ENCODE measurements at regions not wholly inside any gene's neighbourhood (a gene's known extent, or its start where the extent isn't known, plus 50 kb on each side); places are given as distances from the start of the nearest gene placed in this dataset.

DNA sequence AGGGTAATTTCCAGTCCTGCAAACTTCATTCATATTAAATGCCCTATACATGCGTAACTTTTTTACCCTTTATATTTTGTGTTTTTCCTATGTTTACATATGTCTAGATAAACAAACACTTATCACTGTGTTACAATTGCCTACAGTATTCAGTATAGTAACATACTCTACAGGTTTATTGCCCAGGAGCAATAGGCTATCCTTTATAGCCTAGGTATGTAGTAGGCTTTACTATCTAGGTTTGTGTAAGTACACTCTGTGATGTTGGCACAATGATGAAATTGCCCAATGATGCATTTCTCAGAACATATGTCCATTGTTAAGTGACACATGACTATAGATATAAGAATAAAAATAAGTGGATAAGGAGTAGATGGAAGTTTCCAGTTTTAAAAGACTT is 345.5 kb upstream of the C1orf87 start:
- no peaks in the 10 kb centered on the region for H3K36me3 ChIP-seq
- 99 to 100% methylated on average over 1 of the region's 1 CpG for WGBS, 2 donors
- no peaks in the 10 kb centered on the region for H3K9me3 ChIP-seq
- no peaks in the 10 kb centered on the region for H3K27me3 ChIP-seq
- TF ChIP-seq POLR2A (IDR thresholded peaks at IDR 0.05): no peak
- TF ChIP-seq, protein P1, sequence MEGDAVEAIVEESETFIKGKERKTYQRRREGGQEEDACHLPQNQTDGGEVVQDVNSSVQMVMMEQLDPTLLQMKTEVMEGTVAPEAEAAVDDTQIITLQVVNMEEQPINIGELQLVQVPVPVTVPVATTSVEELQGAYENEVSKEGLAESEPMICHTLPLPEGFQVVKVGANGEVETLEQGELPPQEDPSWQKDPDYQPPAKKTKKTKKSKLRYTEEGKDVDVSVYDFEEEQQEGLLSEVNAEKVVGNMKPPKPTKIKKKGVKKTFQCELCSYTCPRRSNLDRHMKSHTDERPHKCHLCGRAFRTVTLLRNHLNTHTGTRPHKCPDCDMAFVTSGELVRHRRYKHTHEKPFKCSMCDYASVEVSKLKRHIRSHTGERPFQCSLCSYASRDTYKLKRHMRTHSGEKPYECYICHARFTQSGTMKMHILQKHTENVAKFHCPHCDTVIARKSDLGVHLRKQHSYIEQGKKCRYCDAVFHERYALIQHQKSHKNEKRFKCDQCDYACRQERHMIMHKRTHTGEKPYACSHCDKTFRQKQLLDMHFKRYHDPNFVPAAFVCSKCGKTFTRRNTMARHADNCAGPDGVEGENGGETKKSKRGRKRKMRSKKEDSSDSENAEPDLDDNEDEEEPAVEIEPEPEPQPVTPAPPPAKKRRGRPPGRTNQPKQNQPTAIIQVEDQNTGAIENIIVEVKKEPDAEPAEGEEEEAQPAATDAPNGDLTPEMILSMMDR (IDR thresholded peaks at IDR 0.05): no peak
- H3K4me1 ChIP-seq: no peaks in the 10 kb centered on the region
- DNase-seq: no peak
- intact Hi-C loops (cut with DNase I): no loop called here
- H3K4me3 ChIP-seq (replicated peaks in 1 of 3): no peak overlapping the region
- no peak overlapping the region for H3K27ac ChIP-seq

DNA sequence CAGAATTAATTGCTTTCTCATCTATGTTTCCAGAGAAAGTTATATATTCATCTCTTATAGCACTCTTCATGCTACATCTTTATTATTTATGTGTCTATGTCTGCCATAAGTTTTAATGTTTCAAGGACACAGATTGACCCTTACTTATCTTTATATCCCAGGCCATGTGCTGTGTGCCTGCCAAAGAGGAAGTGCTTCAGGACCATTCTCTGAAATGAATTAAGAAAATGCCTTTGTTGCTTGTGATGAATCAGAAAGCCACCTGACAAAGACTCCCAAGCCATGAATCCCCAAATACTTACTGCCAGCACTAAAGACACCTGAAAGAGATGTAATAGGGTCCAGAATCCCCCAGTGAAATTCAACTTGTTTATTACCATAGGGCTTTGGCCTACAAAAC is 342.1 kb upstream of the C1orf87 start:
- no peaks in the 10 kb centered on the region for H3K27me3 ChIP-seq
- no peak overlapping the region for H3K27ac ChIP-seq
- no peak for DNase-seq
- TF ChIP-seq POLR2A (IDR thresholded peaks at IDR 0.05): no peak
- TF ChIP-seq, protein P1 (IDR thresholded peaks at IDR 0.05): no peak
- H3K36me3 ChIP-seq: no peaks in the 10 kb centered on the region
- no peaks in the 10 kb centered on the region for H3K4me1 ChIP-seq
- H3K9me3 ChIP-seq: no peaks in the 10 kb centered on the region
- intact Hi-C loops (cut with DNase I): no loop called here
- H3K4me3 ChIP-seq (replicated peaks in 1 of 3): no peak overlapping the region

DNA sequence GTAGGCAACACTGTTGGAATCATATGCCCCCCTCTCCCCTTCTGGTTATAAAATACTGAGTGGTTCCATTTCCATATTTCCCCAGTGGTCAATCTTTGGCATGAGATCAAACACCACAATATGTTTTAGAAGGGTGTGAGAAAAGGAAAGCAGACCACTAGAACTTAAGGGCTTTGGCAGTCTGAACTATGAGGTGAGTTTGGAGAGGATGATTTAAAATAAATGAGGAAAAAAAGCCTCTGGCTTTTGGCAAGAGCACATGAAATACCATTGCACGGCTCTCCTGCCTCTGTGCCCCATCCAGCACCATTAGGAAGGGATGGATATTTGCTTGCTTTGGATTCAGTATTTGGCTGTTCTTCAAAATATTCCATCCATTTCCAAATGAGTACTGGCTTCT is 339.5 kb upstream of the C1orf87 start:
- Histone ChIP-seq H3K4me1 (no peaks in the 10 kb centered on the region), H3K27ac (no peak overlapping the region), H3K4me3 (replicated peaks in 1 of 3) (no peak overlapping the region), H3K36me3 (no peaks in the 10 kb centered on the region), H3K27me3 (no peaks in the 10 kb centered on the region), H3K9me3 (no peaks in the 10 kb centered on the region)
- no peak for TF ChIP-seq POLR2A (IDR thresholded peaks at IDR 0.05)
- intact Hi-C loops (cut with DNase I): no loop called here
- WGBS, 2 donors: 25 to 45% methylated on average over 1 of the region's 1 CpG
- DNase-seq: no peak

DNA sequence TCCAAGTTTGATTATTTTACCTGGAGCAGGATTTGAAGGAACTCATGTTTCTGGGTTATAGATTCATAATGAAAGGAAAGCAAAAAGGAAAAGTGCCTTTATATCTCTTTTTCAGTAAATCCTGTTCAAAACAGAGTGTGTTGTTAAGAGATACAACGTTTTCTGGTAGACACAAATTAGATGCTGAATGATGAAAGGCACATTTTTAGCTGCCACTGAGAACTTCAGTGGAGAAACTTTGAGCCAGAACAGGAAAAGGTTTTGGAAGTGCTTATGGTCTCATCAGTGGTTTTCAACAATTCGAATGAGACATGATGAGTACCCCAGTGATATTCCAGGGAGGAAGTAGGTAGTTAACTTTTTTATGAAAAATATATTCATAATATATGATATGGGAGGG is 338.0 kb upstream of the C1orf87 start:
- Histone ChIP-seq H3K4me1 (no peaks in the 10 kb centered on the region), H3K9me3 (no peaks in the 10 kb centered on the region), H3K36me3 (no peaks in the 10 kb centered on the region), H3K4me3 (replicated peaks in 1 of 3) (no peak overlapping the region), H3K27me3 (no peaks in the 10 kb centered on the region), H3K27ac (no peak overlapping the region)
- WGBS, 2 donors: 55 to 70% methylated on average over 2 of the region's 2 CpGs
- no peak for DNase-seq
- no peak for TF ChIP-seq POLR2A (IDR thresholded peaks at IDR 0.05)
- TF ChIP-seq, protein P1 (IDR thresholded peaks at IDR 0.05): no peak
- intact Hi-C loops (cut with DNase I): no loop called here

DNA sequence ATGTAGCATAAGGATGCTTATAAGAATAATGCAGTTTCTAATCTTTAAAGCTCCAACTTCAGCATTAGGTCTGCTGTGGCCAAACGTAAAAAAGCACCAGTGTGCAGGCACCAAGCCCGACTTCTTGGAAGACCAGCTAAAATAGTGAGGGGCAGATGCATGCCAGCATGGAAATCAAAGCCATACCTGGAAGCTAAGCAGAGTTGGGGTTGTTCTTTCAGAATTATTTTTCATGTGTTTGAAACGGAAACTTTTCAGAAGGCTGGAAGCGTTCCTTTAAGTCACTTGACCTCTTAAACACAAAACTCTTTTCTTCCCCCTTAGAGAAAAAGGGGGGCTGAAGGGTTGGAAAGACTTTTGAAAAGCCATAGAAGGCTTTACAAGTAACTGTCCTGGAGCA is 329.2 kb upstream of the C1orf87 start:
- WGBS, 2 donors: 55 to 56% methylated on average over 4 of the region's 4 CpGs
- H3K27me3 ChIP-seq: no peaks in the 10 kb centered on the region
- H3K4me3 ChIP-seq (replicated peaks in 1 of 3): no peak overlapping the region
- no peak for DNase-seq
- TF ChIP-seq POLR2A (IDR thresholded peaks at IDR 0.05): no peak
- TF ChIP-seq, protein P1 (IDR thresholded peaks at IDR 0.05): no peak
- intact Hi-C loops (cut with DNase I): no loop called here
- no peak overlapping the region for H3K27ac ChIP-seq
- no peaks in the 10 kb centered on the region for H3K4me1 ChIP-seq
- no peaks in the 10 kb centered on the region for H3K9me3 ChIP-seq
- no peaks in the 10 kb centered on the region for H3K36me3 ChIP-seq

DNA sequence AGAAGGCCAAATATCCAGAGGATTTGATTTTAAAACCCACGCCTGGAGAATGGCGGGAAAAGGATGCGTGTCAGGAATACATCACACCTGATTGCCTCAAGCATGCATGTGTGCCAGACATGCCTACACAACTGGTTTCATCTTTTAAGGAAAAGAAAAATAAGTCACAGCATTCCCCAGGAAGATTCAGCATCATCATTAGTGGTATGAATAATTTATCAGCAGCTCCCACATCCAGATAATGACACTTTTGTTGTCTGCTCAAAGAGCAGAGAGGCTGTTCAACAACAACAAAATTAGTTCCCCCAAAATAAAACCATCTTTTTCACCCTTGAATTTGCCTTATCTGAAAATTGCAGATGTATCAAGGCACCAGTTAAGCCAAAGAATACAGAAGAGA is 328.6 kb upstream of the C1orf87 start:
- 89 to 95% methylated on average over 3 of the region's 3 CpGs for WGBS, 2 donors
- Histone ChIP-seq H3K9me3 (no peaks in the 10 kb centered on the region), H3K27ac (no peak overlapping the region), H3K4me3 (replicated peaks in 1 of 3) (no peak overlapping the region), H3K36me3 (no peaks in the 10 kb centered on the region), H3K27me3 (no peaks in the 10 kb centered on the region), H3K4me1 (no peaks in the 10 kb centered on the region)
- no peak for DNase-seq
- intact Hi-C loops (cut with DNase I): no loop called here
- TF ChIP-seq POLR2A (IDR thresholded peaks at IDR 0.05): no peak
- TF ChIP-seq, protein P1 (IDR thresholded peaks at IDR 0.05): no peak

Data from thyroid gland (tissue), 4 donors.